ENCODE measurements at regions not wholly inside any gene's neighbourhood (a gene's known extent, or its start where the extent isn't known, plus 50 kb on each side); places are given as distances from the start of the nearest gene placed in this dataset.

DNA sequence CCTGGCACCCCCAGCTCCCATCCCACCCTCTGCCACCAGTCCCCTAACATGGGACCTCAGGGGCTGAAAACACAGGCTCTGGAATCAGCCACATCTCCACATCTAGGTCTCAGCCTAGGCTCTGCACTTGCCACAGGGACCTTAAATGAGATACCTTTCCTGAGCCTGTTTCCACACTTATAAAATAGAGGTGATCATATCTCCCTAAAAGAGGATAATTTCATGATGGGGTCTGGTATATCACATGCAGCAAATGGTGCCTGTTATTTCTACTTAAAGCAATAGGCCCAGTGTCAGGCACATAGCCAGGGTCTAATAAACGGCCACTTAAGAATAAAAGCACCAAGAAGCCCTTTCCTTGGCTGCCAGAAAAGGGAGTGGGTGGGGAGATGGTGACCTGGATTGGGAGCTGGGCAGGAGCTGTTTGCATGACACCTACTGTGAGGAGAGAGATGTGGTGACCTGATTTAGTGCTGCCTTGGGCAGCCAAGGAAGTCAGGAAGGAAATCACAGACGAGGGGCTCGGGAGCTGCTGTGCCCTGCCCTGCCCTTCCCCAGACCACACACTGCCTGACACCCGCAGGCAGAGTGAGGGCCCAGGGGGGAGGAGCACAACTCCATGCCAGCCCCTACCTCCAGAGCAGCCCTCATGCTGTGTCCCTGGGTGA lies 71.2 kb downstream of the IRF2BPL start:
- CTCF ChIA-PET = interaction anchor here (0.9 to 2.4 kb wide), 4 partner anchors 67 to 96 kb away, joined by 3 to 7 read pairs (median 4); no protein-coding TSS in a partner anchor

More for the DNA sequence above, 71.2 kb downstream of the IRF2BPL start:
- Mint-ChIP-seq H3K27ac (peak overlapping the region; percentile 71), H3K9me3 (ENCODE audit: insufficient read depth) (no peaks in the 10 kb centered on the region), H3K27me3 (no peaks in the 10 kb centered on the region), H3K4me3 (peak overlapping the region; percentile 71), H3K4me1 (peaks cover 74% of the 10 kb centered on the region)
- DNase-seq = no peak
- POLR2A ChIA-PET = interaction anchor here (0.6 to 2.6 kb wide), 3 partner anchors 40 to 76 kb away, joined by 3 to 13 read pairs (median 6); partner anchors contain the start of gene IRF2BPL
- ATAC-seq (ENCODE audit: low read depth) = no peak
- H3K27ac ChIP-seq (ENCODE audit: low read length in 2 of 2) = peak overlapping the region; percentile 89 to 94
- no peak overlapping the region for H3K9ac ChIP-seq (ENCODE audit: low read length)
- H3K4me1 ChIP-seq (ENCODE audit: control insufficient read depth in 2 of 2, insufficient read depth in 2 of 2, low read length in 2 of 2) = peaks cover 54 to 81% of the 10 kb centered on the region in 2 donors
- H3K36me3 ChIP-seq (replicated peaks in 1 of 2; ENCODE audit: control extremely low read depth in 1 of 2, control insufficient read depth in 1 of 2, extremely low read depth in 1 of 2, insufficient read depth in 2 of 2, low read length in 1 of 2) = no peaks in the 10 kb centered on the region
- WGBS (ENCODE audit: insufficient coverage) = 60% methylated on average over 1 of the region's 4 CpGs
- H3K4me2 ChIP-seq (replicated peaks; ENCODE audit: low read depth, low read length, poor library complexity, severe bottlenecking) = peak overlapping the region; percentile 77
- intact Hi-C loops (cut with micrococcal nuclease) = loop anchor here (2.0 kb wide), 2 partner anchors 53 to 141 kb away; partner anchors contain the start of gene CIPC
- H4K20me1 ChIP-seq (ENCODE audit: control insufficient read depth, insufficient read depth, low read length, poor library complexity, severe bottlenecking) = no peaks in the 10 kb centered on the region
- H3K27me3 ChIP-seq (replicated peaks in 1 of 4; ENCODE audit: control extremely low read depth in 1 of 4, control insufficient read depth in 3 of 4, insufficient read depth in 4 of 4, low read length in 3 of 4) = no peaks in the 10 kb centered on the region
- H3K79me2 ChIP-seq (ENCODE audit: control insufficient read depth, insufficient read depth, low read length) = peaks cover 3% of the 10 kb centered on the region
- H2AFZ ChIP-seq (ENCODE audit: insufficient read depth, low read depth, low read length, poor library complexity, severe bottlenecking) = peak overlapping the region; percentile 49
- H3K9me3 ChIP-seq (ENCODE audit: control extremely low read depth in 1 of 3, control insufficient read depth in 2 of 3, insufficient read depth in 1 of 3, low read length in 2 of 3) = no peaks in the 10 kb centered on the region
- TF ChIP-seq EZH2 (IDR thresholded peaks at IDR 0.05; ENCODE audit: borderline replicate concordance, insufficient read depth, low read depth, low read length, poor library complexity, severe bottlenecking) = no peak
- TF ChIP-seq, protein P1, sequence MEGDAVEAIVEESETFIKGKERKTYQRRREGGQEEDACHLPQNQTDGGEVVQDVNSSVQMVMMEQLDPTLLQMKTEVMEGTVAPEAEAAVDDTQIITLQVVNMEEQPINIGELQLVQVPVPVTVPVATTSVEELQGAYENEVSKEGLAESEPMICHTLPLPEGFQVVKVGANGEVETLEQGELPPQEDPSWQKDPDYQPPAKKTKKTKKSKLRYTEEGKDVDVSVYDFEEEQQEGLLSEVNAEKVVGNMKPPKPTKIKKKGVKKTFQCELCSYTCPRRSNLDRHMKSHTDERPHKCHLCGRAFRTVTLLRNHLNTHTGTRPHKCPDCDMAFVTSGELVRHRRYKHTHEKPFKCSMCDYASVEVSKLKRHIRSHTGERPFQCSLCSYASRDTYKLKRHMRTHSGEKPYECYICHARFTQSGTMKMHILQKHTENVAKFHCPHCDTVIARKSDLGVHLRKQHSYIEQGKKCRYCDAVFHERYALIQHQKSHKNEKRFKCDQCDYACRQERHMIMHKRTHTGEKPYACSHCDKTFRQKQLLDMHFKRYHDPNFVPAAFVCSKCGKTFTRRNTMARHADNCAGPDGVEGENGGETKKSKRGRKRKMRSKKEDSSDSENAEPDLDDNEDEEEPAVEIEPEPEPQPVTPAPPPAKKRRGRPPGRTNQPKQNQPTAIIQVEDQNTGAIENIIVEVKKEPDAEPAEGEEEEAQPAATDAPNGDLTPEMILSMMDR (IDR thresholded peaks at IDR 0.05) = no peak
- peak overlapping the region in 2 of 5 experiments; percentile 59 to 61 for H3K4me3 ChIP-seq (ENCODE audit: control extremely low read depth in 1 of 5, extremely low read depth in 1 of 5, insufficient read depth in 1 of 5, low read depth in 2 of 5, low read length in 4 of 5)
